Astrocyte of the hippocampus (primary cell): ENCODE measurements at regions not wholly inside any gene's neighbourhood (a gene's known extent, or its start where the extent isn't known, plus 50 kb on each side); places are given as distances from the start of the nearest gene placed in this dataset.
"Not testable (repeated sequence)": the region's sequence is repeated elsewhere in the genome, so short reads cannot be mapped to it uniquely, and the experiment has no call there.

Experiments used
- DNase-seq: peaks from one replicate; pipeline ENCODE4 v3.0.0; 2011; ENCODE audit warnings: low read depth, low spot score

GRCh38 chr3:23129117-23129516 is 74.0 kb upstream of the UBE2E2 start:
- no peak for DNase-seq

- DNase-seq = peak; percentile 3
Measured at GRCh38 chr3:23129817-23130216, 73.3 kb upstream of the UBE2E2 start.

- no peak for DNase-seq
Measured at GRCh38 chr3:23130406-23130805, 72.7 kb upstream of the UBE2E2 start.

- DNase-seq = no peak
Measured at GRCh38 chr3:23135026-23135785, 67.9 kb upstream of the UBE2E2 start.

GRCh38 chr3:23136054-23136453 is 67.1 kb upstream of the UBE2E2 start:
- DNase-seq = no peak

- not testable (repeated sequence) for DNase-seq
Measured at GRCh38 chr3:23144051-23144450, 59.1 kb upstream of the UBE2E2 start.

- no peak for DNase-seq
Measured at GRCh38 chr3:23146163-23146562, 57.0 kb upstream of the UBE2E2 start.

- no peak for DNase-seq
Measured at GRCh38 chr3:23152989-23153388, 50.1 kb upstream of the UBE2E2 start.
